Fibroblast of lung (primary cell): ENCODE measurements at regions not wholly inside any gene's neighbourhood (a gene's known extent, or its start where the extent isn't known, plus 50 kb on each side); places are given as distances from the start of the nearest gene placed in this dataset.

Experiments used
- DNase-seq, 2 donors: peaks; one replicate each; pipeline versions ENCODE4 v3.0.0 to v3.0.0-alpha.2; 2010; ENCODE audit warnings: low read depth in 2 of 2
- H2AFZ ChIP-seq: 2 replicates; pipeline ENCODE4 v1.5.1; 2012; ENCODE audit warnings: low read length, control low read depth, inconsistent platforms
- H3K27ac ChIP-seq: 2 replicates; pipeline ENCODE4 v1.5.1; 2011; ENCODE audit warnings: low read length, control low read depth; ENCODE audit not compliant: insufficient read depth
- H3K27me3 ChIP-seq: 2 replicates; pipeline ENCODE4 v1.5.1; 2011; ENCODE audit warnings: mild to moderate bottlenecking, low read length; ENCODE audit not compliant: control insufficient read depth, insufficient read depth
- H3K36me3 ChIP-seq: 2 replicates; pipeline ENCODE4 v1.5.1; 2011; ENCODE audit warnings: low read length; ENCODE audit not compliant: control insufficient read depth, insufficient read depth
- H3K4me1 ChIP-seq: 2 replicates; pipeline ENCODE4 v1.5.1; 2011; ENCODE audit warnings: low read length; ENCODE audit not compliant: control insufficient read depth, insufficient read depth; ENCODE audit errors: extremely low read depth
- H3K4me2 ChIP-seq: 2 replicates; pipeline ENCODE4 v1.5.1; 2011; ENCODE audit warnings: low read length, control low read depth; ENCODE audit not compliant: insufficient read depth; ENCODE audit errors: extremely low read depth
- H3K4me3 ChIP-seq, 4 experiments: fragments of 200-600 bp in 1 of 4; sonication (generic) in 1 of 4; replicated peaks in 1 of 4; 2 replicates each; pipeline ENCODE4 v1.5.1; 2011 to 2016; ENCODE audit warnings: low read length in 4 of 4, low read depth in 3 of 4, mild to moderate bottlenecking in 3 of 4, control low read depth in 2 of 4, inconsistent platforms in 1 of 4, mixed read lengths in 1 of 4; ENCODE audit not compliant: insufficient read depth in 1 of 4; ENCODE audit errors: control extremely low read depth in 1 of 4
- H3K79me2 ChIP-seq: 2 replicates; pipeline ENCODE4 v1.5.1; 2012; ENCODE audit warnings: mild to moderate bottlenecking, low read length, inconsistent platforms; ENCODE audit not compliant: control insufficient read depth, insufficient read depth
- H3K9ac ChIP-seq: 2 replicates; pipeline ENCODE4 v1.5.1; 2011; ENCODE audit warnings: mild to moderate bottlenecking, low read length, control low read depth; ENCODE audit not compliant: insufficient read depth
- H3K9me3 ChIP-seq: 2 replicates; pipeline ENCODE4 v1.5.1; 2012; ENCODE audit warnings: low read depth, low read length; ENCODE audit not compliant: control insufficient read depth, insufficient read depth
- H4K20me1 ChIP-seq: 2 replicates; pipeline ENCODE4 v1.5.1; 2011; ENCODE audit warnings: low read length; ENCODE audit not compliant: control insufficient read depth, insufficient read depth; ENCODE audit errors: extremely low read depth
- CTCF ChIP-seq, 2 donors: IDR thresholded peaks in 1 of 2; conservative IDR thresholded peaks in 1 of 2; 1 replicate in 1 of 2; 2 replicates in 1 of 2; pipeline ENCODE4 v1.5.1; 2011 to 2012; ENCODE audit warnings: low read length in 2 of 2, control low read depth in 1 of 2, inconsistent platforms in 1 of 2, low read depth in 1 of 2, mild to moderate bottlenecking in 1 of 2
- EZH2 ChIP-seq: IDR thresholded peaks from 2 replicates; pipeline ENCODE4 v1.5.1; 2012; ENCODE audit warnings: low read length, control low read depth, mild to moderate bottlenecking; ENCODE audit errors: missing control alignments

GRCh38 chr6:112923940-112924587, 576.9 kb downstream of the RFPL4B start:
- Histone ChIP-seq H4K20me1 (no peaks in the 10 kb centered on the region), H3K36me3 (no peaks in the 10 kb centered on the region), H3K27me3 (no peaks in the 10 kb centered on the region), H3K4me2 (no peak overlapping the region), H3K4me3 (no peak overlapping the region), H3K9me3 (no peaks in the 10 kb centered on the region), H3K27ac (no peak overlapping the region), H3K4me1 (no peaks in the 10 kb centered on the region), H3K79me2 (no peaks in the 10 kb centered on the region), H2AFZ (no peak overlapping the region), H3K9ac (no peak overlapping the region)
- TF ChIP-seq EZH2 (no peak), CTCF (conservative IDR thresholded peaks at IDR 0.05 in 1 of 2, IDR thresholded peaks at IDR 0.05 in 1 of 2; ENCODE audit: low read depth in 1 of 2, low read length in 2 of 2) (no peak)
- peak in 1 of 2 donors; percentile 80 for DNase-seq

- H3K4me2 ChIP-seq, result no peak overlapping the region
- TF ChIP-seq CTCF (conservative IDR thresholded peaks at IDR 0.05 in 1 of 2, IDR thresholded peaks at IDR 0.05 in 1 of 2; ENCODE audit: low read depth in 1 of 2, low read length in 2 of 2), result no peak
- no peaks in the 10 kb centered on the region for H3K4me1 ChIP-seq
- H3K9ac ChIP-seq, result no peak overlapping the region
- no peaks in the 10 kb centered on the region for H3K36me3 ChIP-seq
- H2AFZ ChIP-seq, result no peak overlapping the region
- no peaks in the 10 kb centered on the region for H4K20me1 ChIP-seq
- no peak overlapping the region for H3K4me3 ChIP-seq
- no peaks in the 10 kb centered on the region for H3K27me3 ChIP-seq
- no peak overlapping the region for H3K27ac ChIP-seq
- no peaks in the 10 kb centered on the region for H3K79me2 ChIP-seq
- DNase-seq, result no peak
- no peaks in the 10 kb centered on the region for H3K9me3 ChIP-seq
Measured at GRCh38 chr6:112925702-112926101, 578.6 kb downstream of the RFPL4B start.

- H3K4me2 ChIP-seq, result no peak overlapping the region
- peaks cover 2% of the 10 kb centered on the region for H3K4me1 ChIP-seq
- no peak overlapping the region for H3K27ac ChIP-seq
- no peaks in the 10 kb centered on the region for H3K36me3 ChIP-seq
- H3K79me2 ChIP-seq, result no peaks in the 10 kb centered on the region
- no peak overlapping the region for H3K4me3 ChIP-seq
- H3K27me3 ChIP-seq, result no peaks in the 10 kb centered on the region
- DNase-seq, result peak; percentile 10 to 66
- H3K9me3 ChIP-seq, result no peaks in the 10 kb centered on the region
- H2AFZ ChIP-seq, result no peak overlapping the region
- no peaks in the 10 kb centered on the region for H4K20me1 ChIP-seq
- no peak for TF ChIP-seq EZH2
- no peak for TF ChIP-seq CTCF (conservative IDR thresholded peaks at IDR 0.05 in 1 of 2, IDR thresholded peaks at IDR 0.05 in 1 of 2; ENCODE audit: low read depth in 1 of 2, low read length in 2 of 2)
- no peak overlapping the region for H3K9ac ChIP-seq
Measured at GRCh38 chr6:112927641-112928320, 580.7 kb downstream of the RFPL4B start.
